Lung microvascular endothelial cell (primary cell): ENCODE measurements at regions not wholly inside any gene's neighbourhood (a gene's known extent, or its start where the extent isn't known, plus 50 kb on each side); places are given as distances from the start of the nearest gene placed in this dataset.

ENCODE experiments used
- DNase-seq, 2 donors: peaks; one replicate each; pipeline versions ENCODE4 v3.0.0 to v3.0.0-alpha.2; 2010; ENCODE audit warnings: low read depth in 2 of 2

DNA sequence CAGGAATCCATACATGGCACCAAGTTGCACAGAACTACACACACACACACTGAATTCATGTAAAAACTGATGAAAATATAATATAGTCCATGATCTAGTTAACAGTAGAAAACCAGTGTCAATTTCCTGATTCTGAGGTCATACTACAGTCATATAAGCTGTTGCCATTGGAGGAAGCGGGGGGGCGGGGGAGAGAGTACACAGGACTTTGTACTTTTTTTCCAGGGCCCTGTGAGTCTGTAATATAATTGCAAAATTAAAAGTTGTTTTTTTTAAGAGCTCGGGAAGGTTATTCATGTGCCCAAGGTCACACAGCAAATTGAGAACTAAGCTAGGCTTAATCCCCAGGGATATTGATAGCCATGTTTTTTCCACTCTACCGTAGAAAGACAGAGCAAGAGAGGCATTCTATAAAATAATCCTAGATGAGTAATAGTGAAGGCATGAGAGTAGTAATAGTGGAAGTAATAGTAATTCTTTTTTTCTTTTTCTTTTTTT is 312.3 kb downstream of the MN1 start:
- DNase-seq = peak; percentile 62 to 69

DNA sequence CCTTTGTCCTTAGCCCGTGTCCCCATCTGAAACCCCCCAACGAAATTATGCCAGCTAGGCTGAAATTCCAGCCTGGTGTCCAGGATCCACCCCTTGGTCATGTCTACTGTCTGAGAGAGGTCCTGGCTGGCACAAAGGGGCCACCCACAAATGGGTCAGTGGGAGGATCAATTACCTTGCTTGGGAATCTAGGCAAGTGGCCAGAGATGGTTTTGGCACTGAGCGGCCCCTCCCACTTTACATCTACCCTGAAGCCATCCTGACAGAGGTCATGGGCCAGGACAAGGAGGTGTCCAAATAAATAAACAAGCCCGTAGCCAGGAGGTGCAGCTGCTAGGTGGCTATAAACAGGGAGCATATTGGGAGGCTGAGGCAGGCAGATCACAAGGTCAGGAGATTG is 311.5 kb downstream of the MN1 start:
- DNase-seq = no peak

GRCh38 chr22:27491888-27492287 is 309.7 kb downstream of the MN1 start:
- no peak for DNase-seq

- peak in 1 of 2 donors; percentile 56 for DNase-seq
Observed at GRCh38 chr22:27492566-27493201, 308.9 kb downstream of the MN1 start.

DNA sequence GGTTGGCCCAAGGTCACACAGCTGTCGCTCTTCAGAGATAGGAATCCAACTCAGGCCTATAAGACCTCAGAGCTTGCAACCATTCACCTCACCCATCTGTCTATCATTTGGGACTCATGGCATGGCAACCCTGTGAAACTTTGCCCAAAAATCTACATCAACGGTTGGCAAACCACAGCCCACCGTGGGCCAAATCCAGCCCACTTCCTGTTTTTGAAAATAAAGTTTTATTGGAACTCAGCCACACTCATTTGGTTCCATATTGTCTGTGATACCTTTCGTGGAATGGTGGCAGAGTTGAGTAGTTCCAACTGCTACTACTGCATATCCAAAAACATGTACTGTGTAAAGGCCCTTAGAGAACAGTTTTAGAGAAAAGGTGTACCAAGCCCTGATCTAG is 307.8 kb downstream of the MN1 start:
- DNase-seq = no peak

DNA sequence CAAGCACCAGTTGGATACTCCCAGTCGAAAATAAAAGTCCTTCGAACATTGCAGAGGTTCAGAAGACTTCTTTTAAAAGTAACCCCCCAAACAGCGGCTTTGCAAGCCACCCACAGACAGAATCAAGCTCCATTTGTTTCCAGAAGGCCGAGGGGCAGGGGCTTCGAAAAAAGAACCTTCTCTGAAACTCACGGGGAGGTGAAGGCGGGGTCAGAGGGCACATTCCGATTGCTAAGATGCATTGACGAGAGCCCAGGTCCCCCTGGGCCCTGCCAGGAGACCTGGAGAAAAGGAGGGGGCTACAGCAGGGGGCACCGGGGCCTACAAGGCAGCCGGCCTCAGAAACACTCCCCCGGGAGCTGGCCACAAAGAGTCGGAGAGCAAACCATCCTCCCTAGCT is 306.8 kb downstream of the MN1 start:
- no peak for DNase-seq

DNA sequence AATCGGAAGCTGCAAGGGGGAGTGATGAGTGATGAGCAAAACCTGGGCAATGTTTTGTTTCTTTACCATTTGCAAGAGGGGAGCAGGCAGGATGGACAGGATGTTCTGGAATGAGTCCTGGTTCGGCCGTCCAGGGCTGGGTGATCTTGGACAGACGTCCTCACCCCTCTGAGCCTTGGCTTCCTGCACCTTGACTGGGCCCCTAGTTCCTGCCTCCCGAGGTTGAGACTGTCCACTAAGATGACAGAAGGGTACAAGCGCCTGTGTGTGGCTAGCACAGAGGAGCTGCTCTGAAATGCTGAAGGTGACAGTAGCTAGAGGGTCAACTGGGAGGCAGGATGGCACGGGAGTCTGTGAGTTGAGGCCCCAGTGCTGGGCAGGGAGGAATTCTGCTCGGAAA is 306.2 kb downstream of the MN1 start:
- no peak for DNase-seq

GRCh38 chr22:27499121-27499520 is 302.4 kb downstream of the MN1 start:
- peak in 1 of 2 donors; percentile 95 for DNase-seq

DNA sequence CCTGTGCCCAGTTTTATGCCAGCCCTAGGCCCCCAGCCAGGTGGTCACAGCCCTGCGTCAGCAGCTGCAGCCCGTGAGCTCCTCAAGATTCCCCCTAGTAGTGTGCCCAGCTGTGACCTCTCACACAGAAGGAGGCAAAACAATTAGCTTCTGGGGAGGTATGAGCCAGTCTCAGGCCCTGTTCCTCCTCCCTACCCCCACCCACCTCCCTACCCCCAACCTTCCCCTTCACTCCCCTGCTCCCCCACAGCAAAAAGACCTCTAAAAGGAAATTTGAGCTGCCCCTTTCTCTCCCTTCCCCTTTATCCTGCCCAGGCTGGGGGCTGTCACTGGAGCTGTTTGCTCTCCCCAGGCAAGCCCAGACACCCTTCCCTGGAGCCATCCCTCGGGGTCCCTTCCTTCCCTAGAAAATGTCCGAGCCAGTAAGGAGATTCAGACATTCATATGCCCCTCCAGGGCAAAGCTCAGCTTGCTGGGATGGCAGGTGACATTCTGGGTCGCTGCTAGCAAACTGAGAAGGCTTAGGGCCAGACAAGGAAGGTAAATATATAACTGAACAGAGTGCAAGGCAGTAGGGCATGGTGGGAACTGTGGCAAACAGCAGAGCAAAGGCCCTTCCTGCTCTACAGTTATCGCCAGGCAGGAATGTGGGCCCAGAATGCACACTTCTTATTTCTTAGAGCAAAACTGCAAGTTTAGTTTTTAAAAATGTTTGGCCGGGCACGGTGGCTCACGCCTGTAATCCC is 300.2 kb downstream of the MN1 start:
- no peak for DNase-seq

- DNase-seq = no peak
Observed at GRCh38 chr22:27502327-27502726, 299.2 kb downstream of the MN1 start.

DNA sequence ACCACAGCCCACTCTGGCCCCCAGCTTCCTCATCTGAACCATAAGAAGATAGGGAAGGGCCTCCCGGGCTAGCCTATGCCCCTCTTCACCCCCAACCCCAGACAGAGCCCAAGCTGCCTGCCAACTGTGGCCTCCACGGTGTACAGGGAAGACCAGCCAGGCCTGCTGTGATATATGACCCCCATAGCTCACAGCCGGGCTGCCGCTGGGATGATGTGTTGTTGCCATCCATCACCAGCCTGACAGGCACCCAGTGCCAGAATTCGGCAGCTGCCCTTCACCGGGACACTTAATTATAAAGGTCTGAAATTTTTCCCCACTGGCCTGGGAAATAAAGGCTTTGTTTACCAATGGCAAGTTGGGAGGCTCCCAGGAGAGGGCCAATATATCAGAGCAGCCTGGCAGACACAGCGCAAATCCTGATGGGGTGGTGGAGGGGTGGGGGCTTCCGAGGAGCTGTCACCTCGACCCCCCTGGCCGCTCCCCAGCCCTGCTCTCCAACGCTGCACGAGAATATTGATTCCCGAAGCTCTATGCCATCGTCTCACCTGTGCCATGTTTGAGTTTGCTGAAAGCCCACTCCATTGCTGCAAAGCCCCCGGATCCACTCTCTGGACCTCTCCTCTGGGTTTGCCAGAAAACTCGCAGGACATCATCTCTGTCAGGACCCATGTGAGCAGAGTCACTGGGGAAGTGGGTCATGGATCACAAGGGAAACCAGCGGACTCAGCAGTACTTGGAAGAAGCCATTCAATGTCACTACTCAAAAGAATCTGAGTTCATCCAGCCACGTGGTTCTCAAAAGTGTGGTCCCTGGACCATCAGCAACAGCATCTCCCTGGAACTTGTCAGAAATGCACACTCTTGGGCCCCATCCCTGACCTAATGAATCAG is 296.9 kb downstream of the MN1 start:
- no peak for DNase-seq

DNA sequence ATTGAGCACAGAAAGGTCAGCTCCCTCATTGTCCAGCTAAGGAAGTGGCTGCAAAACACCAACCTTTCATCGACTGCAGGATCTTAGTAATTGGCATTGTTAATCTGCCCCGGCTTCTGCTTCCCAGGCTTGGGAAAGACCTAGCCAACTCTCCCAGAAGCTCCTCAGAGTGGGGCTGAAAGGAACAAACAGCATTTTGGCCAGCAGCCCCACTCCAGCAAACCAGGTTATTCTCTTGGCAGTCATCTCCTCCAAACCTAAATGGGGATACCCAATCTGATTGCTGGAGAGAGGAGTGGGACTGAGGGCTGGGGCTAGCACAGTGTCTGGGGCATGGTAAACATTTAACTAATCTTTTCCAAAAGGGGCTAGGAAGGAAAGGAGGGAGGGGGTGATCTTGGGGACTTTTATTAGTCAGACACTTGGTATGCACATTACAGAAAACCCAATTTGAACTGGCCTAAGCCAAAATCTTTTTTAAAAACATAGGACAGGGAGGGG is 294.4 kb downstream of the MN1 start:
- peak; percentile 64 to 81 for DNase-seq

- DNase-seq = no peak
Observed at GRCh38 chr22:27507935-27508526, 293.5 kb downstream of the MN1 start.

DNA sequence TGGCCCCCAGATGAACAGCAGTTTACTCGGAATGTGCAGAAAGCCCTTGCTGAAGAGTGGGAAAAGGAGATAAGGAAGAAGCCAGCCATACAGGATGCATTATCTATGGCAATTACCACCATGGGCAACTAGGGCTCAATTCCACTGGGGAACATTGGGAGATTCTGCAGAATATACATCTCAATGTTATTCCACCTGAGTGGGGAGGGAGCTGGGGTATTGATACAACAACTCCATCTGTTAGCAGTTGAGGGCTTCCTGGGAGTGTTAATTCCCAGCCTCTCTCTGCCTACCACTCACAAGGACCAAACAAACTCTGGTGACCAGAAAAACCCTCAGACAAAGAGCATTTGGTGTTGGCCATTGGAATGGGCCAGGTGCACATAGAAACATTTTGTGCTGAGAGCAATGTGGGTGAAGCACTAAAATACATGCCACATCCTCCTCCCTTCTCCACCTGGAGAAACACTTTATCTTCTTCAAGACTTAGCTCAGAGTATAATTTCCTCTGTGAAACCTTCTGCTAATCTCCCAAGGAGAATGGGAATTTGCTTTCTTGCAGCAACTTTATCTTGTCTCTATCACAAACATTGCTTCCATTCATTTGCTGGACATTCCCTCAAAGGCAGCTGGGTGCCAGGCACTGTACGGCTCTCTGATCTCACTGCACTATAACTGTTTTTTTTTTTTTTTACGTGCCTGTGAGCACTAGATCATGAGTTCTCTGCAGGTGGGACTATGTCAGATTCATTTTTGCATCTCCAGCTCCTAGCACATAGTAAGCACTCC is 292.2 kb downstream of the MN1 start:
- DNase-seq = no peak

- no peak for DNase-seq
Observed at GRCh38 chr22:27510024-27510423, 291.5 kb downstream of the MN1 start.

DNA sequence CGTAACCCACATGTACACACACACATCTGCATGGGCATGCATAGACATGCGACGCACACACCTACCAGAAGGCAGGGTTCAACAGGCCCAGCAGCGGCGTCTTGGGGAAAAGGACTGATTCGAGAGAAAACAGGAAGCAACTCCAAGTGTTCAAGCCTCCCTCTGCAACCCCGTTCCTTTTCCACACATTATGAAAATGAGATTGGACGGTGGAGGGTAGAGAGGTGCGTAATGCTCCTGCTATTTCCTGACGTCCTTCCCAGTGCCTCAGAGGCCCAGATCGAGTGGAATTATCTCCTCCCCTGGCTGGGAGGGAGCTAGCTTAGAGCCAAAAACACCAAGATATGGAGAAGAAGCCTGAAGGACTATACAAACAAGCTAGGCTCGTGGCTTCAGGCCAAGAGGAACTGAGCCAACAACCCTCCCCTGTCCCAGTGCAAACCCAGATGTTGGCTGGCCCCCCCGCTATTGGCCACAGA is 289.2 kb downstream of the MN1 start:
- peak; percentile 67 to 95 for DNase-seq

DNA sequence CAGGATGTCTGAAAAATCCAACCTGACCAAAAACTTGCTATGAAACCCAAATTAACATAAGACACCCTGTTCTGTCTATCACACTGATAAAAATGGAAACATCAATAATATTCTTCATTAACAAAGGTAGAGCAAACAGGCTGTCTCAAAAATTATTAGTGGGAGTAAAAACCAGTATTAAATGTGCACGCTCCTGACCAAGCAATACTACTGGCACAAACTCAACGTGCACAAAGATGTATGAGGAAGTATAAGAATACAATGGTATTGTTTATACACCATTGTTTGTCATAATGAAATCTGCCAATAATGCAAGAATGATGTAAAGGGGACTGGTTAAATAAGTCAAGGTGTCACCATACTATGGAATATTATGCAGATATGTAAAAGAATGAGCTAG is 288.5 kb downstream of the MN1 start:
- peak; percentile 22 to 38 for DNase-seq

GRCh38 chr22:27514601-27515523 is 286.7 kb downstream of the MN1 start:
- no peak for DNase-seq

- no peak for DNase-seq
Observed at GRCh38 chr22:27517361-27518155, 284.0 kb downstream of the MN1 start.
